CD4-positive, alpha-beta T cell treated with Interleukin-4 for 1 hour (primary cell): ENCODE measurements at regions not wholly inside any gene's neighbourhood (a gene's known extent, or its start where the extent isn't known, plus 50 kb on each side); places are given as distances from the start of the nearest gene placed in this dataset.

Experiments
- DNase-seq, 2 donors: peaks; one replicate each; pipeline ENCODE4 v3.0.0-alpha.2; 2020 to 2022

- DNase-seq = no peak
Observed at GRCh38 chr13:71922194-71922593, 55.2 kb upstream of the DACH1 start.
